WERI-Rb-1 (cell line): ENCODE measurements at regions not wholly inside any gene's neighbourhood (a gene's known extent, or its start where the extent isn't known, plus 50 kb on each side); places are given as distances from the start of the nearest gene placed in this dataset.
"Not testable (repeated sequence)": the region's sequence is repeated elsewhere in the genome, so short reads cannot be mapped to it uniquely, and the experiment has no call there.

Experiments used
- DNase-seq: peaks from one replicate; pipeline ENCODE4 v3.0.0-alpha.2; 2020
- H3K27ac ChIP-seq: fragments of 250-450 bp; sonication (Bioruptor Pico); 2 replicates; pipeline ENCODE4 v1.5.1; 2020; ENCODE audit warnings: mild to moderate bottlenecking, moderate library complexity
- H3K27me3 ChIP-seq: fragments of 250-450 bp; sonication (Bioruptor Pico); 2 replicates; pipeline ENCODE4 v1.5.1; 2021; ENCODE audit warnings: mild to moderate bottlenecking, low read depth, moderate library complexity; ENCODE audit not compliant: insufficient read depth, severe bottlenecking
- H3K36me3 ChIP-seq: fragments of 250-450 bp; sonication (Bioruptor Pico); 2 replicates; pipeline ENCODE4 v1.5.1; 2020; ENCODE audit warnings: mild to moderate bottlenecking, moderate library complexity
- H3K4me3 ChIP-seq: 2 replicates; pipeline ENCODE4 v1.5.1; 2011; ENCODE audit warnings: low read depth, mild to moderate bottlenecking, control low read depth, low read length
- H3K9me3 ChIP-seq: fragments of 250-450 bp; sonication (Bioruptor Pico); 2 replicates; pipeline ENCODE4 v1.5.1; 2021; ENCODE audit warnings: mild to moderate bottlenecking, moderate library complexity; ENCODE audit not compliant: severe bottlenecking
- TF ChIP-seq, protein P1 (sequence below): IDR thresholded peaks from 2 replicates; pipeline ENCODE4 v1.5.1; 2011; ENCODE audit warnings: low read depth, mild to moderate bottlenecking, control low read depth, inconsistent platforms, low read length

DNA sequence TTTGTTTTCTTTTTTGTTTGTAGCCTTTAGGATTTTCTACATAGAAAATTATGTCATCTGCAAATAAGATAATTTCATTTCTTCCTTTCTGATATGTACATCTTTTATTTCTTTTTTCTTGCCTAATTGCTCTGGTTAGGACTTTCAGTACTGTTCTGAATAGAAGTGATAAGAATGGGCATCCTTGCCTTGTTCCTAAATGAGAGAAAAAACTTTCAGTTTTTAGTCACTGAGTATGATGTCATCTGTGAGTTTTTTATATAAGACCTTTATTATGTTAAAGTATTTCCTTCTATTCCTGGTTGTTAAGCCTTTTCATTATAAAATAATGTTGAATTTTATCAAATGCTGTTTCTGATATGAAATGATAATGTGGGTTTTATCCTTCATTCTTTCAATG is 76.0 kb upstream of the SLC35F3 start:
- Histone ChIP-seq H3K9me3 (peaks cover 2% of the 10 kb centered on the region), H3K27me3 (peaks cover 27% of the 10 kb centered on the region), H3K27ac (no peak overlapping the region), H3K36me3 (no peaks in the 10 kb centered on the region), H3K4me3 (no peak overlapping the region)
- DNase-seq = no peak
- TF ChIP-seq, protein P1, sequence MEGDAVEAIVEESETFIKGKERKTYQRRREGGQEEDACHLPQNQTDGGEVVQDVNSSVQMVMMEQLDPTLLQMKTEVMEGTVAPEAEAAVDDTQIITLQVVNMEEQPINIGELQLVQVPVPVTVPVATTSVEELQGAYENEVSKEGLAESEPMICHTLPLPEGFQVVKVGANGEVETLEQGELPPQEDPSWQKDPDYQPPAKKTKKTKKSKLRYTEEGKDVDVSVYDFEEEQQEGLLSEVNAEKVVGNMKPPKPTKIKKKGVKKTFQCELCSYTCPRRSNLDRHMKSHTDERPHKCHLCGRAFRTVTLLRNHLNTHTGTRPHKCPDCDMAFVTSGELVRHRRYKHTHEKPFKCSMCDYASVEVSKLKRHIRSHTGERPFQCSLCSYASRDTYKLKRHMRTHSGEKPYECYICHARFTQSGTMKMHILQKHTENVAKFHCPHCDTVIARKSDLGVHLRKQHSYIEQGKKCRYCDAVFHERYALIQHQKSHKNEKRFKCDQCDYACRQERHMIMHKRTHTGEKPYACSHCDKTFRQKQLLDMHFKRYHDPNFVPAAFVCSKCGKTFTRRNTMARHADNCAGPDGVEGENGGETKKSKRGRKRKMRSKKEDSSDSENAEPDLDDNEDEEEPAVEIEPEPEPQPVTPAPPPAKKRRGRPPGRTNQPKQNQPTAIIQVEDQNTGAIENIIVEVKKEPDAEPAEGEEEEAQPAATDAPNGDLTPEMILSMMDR = no peak

DNA sequence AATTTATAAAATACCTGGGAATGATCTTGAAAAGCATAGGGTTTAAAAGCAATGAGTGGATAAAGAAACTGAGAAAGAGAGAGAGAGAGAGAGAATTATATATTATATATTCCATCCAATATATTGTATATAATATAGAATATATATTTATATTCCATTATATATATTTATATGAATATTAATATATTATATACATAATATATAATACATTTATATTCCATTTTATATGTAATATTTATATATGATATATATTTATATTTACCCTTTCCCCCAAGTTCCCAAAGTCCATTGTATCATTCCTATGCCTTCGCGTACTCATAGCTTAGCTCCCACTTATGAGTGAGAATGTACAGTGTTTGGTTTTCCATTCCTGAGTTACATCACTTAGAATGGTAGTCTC is 69.9 kb upstream of the SLC35F3 start:
- peaks cover 3% of the 10 kb centered on the region for H3K9me3 ChIP-seq
- DNase-seq = no peak
- H3K4me3 ChIP-seq = no peak overlapping the region
- TF ChIP-seq, protein P1 = no peak
- H3K27me3 ChIP-seq = peaks cover 34% of the 10 kb centered on the region
- H3K36me3 ChIP-seq = no peaks in the 10 kb centered on the region
- H3K27ac ChIP-seq = no peak overlapping the region

DNA sequence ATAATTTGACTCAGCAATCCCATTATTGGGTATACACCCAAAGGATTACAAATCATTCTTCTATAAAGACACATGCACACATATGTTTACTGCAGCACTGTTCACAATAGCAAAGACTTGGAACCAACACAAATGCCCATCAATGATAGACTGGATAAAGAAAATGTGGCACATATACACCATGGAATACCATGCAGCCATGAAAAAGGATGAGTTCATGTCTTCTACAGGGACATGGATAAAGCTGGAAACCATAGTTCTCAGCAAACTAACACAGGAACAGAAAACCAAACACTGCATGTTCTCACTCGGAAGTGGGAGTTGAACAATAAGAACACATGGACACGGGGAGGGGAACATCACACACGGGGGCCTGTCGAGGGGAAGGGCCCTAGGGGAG is 66.3 kb upstream of the SLC35F3 start:
- H3K27me3 ChIP-seq = peaks cover 51% of the 10 kb centered on the region
- not testable (repeated sequence) for DNase-seq, H3K27ac ChIP-seq, H3K4me3 ChIP-seq, H3K36me3 ChIP-seq, H3K9me3 ChIP-seq

DNA sequence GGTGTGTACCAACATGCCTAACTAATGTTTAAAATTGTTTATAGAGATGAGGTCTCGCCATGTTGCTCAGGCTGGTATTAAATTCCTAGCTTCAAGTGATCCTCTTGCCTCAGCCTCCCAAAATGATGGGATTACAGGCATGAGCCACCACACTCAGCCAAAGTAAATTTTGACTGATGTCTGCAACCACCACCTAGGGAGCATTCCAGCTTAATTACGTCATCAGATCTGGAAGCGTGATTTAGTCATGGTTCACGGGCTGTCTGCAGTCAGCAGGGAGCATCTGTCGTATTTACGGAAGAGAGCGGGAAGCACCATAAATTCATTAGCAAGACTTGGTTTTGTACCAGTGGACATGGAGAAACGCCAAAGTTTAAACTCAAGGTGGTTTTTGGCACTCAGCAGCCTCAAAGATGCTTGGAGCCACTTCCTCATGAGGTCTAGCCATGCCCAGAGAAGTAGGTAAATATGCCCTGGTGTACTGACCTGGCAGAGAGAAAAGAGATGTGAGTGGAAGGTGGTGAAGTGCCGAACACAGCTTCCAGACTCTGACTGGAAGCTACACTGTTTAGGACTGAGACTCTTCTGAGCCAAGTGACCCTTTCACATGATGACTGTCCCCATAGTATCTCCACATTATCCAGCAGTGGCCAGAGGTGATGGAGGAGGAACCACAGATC is 60.8 kb upstream of the SLC35F3 start:
- H3K27me3 ChIP-seq = peaks cover 91% of the 10 kb centered on the region
- H3K36me3 ChIP-seq = no peaks in the 10 kb centered on the region
- TF ChIP-seq, protein P1 = no peak
- H3K9me3 ChIP-seq = peaks cover 6% of the 10 kb centered on the region
- H3K27ac ChIP-seq = no peak overlapping the region
- H3K4me3 ChIP-seq = no peak overlapping the region
- no peak for DNase-seq

DNA sequence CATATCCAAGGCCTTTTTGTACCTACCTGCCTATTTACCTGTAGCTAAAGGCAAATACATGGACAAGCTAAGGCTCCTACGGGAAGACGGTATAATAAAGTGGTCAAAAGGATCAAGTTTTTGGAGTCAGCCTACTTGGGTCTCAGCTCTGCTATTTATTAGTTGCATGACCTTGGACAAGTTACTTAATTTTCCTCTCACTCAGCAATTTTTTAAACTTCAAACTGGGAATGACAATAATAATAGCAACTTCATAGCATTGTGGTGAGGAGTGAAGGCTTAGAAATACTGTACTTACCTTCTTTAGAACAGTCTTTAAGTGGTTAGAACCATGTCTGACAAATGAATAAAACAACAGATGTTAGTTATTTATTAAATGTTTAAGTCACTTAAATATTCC is 60.2 kb upstream of the SLC35F3 start:
- H3K27ac ChIP-seq = no peak overlapping the region
- peaks cover 6% of the 10 kb centered on the region for H3K9me3 ChIP-seq
- TF ChIP-seq, protein P1 = no peak
- no peaks in the 10 kb centered on the region for H3K36me3 ChIP-seq
- H3K27me3 ChIP-seq = peaks cover 93% of the 10 kb centered on the region
- DNase-seq = no peak
- no peak overlapping the region for H3K4me3 ChIP-seq

DNA sequence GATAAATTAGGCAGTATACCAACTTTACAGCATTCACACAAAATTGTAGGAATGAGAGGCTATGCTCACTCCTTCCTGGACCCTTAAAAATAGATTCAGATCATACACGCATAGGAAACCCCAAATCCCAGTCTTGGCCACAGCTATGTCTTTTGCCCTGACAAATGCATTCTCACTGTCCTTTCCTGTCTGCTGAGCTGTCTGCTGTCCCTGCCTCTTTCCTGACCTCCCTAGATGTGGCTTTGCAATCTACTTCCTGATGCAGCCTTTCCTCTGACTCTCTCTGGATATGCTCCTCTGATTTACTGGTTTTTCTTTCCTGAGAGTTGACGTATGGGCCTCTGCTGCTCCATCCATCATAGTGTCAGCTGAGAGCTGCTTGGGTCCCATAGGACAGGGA is 59.8 kb upstream of the SLC35F3 start:
- no peak overlapping the region for H3K27ac ChIP-seq
- H3K9me3 ChIP-seq = peaks cover 6% of the 10 kb centered on the region
- no peak for DNase-seq
- no peak overlapping the region for H3K4me3 ChIP-seq
- H3K27me3 ChIP-seq = peaks cover 93% of the 10 kb centered on the region
- no peaks in the 10 kb centered on the region for H3K36me3 ChIP-seq
- TF ChIP-seq, protein P1 = no peak
